ENCODE measurements at regions not wholly inside any gene's neighbourhood (a gene's known extent, or its start where the extent isn't known, plus 50 kb on each side); places are given as distances from the start of the nearest gene placed in this dataset.

GRCh38 chr13:47478985-47479384, 522.1 kb downstream of the SUCLA2 start:
- Histone ChIP-seq H3K27ac (ENCODE audit: low read depth, low read length) (no peak overlapping the region), H3K4me3 (ENCODE audit: insufficient read depth, low read length, poor library complexity, severe bottlenecking) (no peak overlapping the region), H3K9ac (ENCODE audit: low read length) (no peak overlapping the region), H3K79me2 (ENCODE audit: insufficient read depth, low read length) (no peaks in the 10 kb centered on the region), H4K20me1 (ENCODE audit: low read depth, low read length) (no peaks in the 10 kb centered on the region), H2AFZ (ENCODE audit: low read depth, low read length, severe bottlenecking) (no peak overlapping the region), H3K9me3 (ENCODE audit: insufficient read depth, low read length) (no peaks in the 10 kb centered on the region), H3K27me3 (ENCODE audit: low read length) (no peaks in the 10 kb centered on the region), H3K4me2 (ENCODE audit: low read depth, low read length, poor library complexity, severe bottlenecking) (no peak overlapping the region), H3K36me3 (ENCODE audit: low read length) (no peaks in the 10 kb centered on the region), H3K9me2 (replicated peaks; ENCODE audit: insufficient read depth, low read length) (no peaks in the 10 kb centered on the region), H3F3A (ENCODE audit: insufficient read depth) (no peaks in the 10 kb centered on the region)
- no peak for TF ChIP-seq CTCF (IDR thresholded peaks at IDR 0.05; ENCODE audit: insufficient read depth, low read length, poor library complexity, severe bottlenecking)
- TF ChIP-seq EZH2phosphoT487 (conservative IDR thresholded peaks at IDR 0.05; ENCODE audit: low read length), result no peak

GRCh38 chr13:47475441-47475948, 525.6 kb downstream of the SUCLA2 start:
- Histone ChIP-seq H3K9me3 (ENCODE audit: insufficient read depth, low read length) (no peaks in the 10 kb centered on the region), H3K79me2 (ENCODE audit: insufficient read depth, low read length) (no peaks in the 10 kb centered on the region), H3K36me3 (ENCODE audit: low read length) (no peaks in the 10 kb centered on the region), H3K27me3 (ENCODE audit: low read length) (no peaks in the 10 kb centered on the region), H3K4me2 (ENCODE audit: low read depth, low read length, poor library complexity, severe bottlenecking) (no peak overlapping the region), H3K27ac (ENCODE audit: low read depth, low read length) (no peak overlapping the region), H3K4me3 (ENCODE audit: insufficient read depth, low read length, poor library complexity, severe bottlenecking) (no peak overlapping the region), H3F3A (ENCODE audit: insufficient read depth) (no peaks in the 10 kb centered on the region), H4K20me1 (ENCODE audit: low read depth, low read length) (no peaks in the 10 kb centered on the region), H3K9ac (ENCODE audit: low read length) (no peak overlapping the region), H2AFZ (ENCODE audit: low read depth, low read length, severe bottlenecking) (no peak overlapping the region), H3K9me2 (replicated peaks; ENCODE audit: insufficient read depth, low read length) (no peaks in the 10 kb centered on the region)
- TF ChIP-seq CTCF (IDR thresholded peaks at IDR 0.05; ENCODE audit: insufficient read depth, low read length, poor library complexity, severe bottlenecking) (no peak), EZH2phosphoT487 (conservative IDR thresholded peaks at IDR 0.05; ENCODE audit: low read length) (no peak)

- no peaks in the 10 kb centered on the region for H3K9me2 ChIP-seq (replicated peaks; ENCODE audit: insufficient read depth, low read length)
Measured at GRCh38 chr13:47474839-47475238, 526.2 kb downstream of the SUCLA2 start.

More at GRCh38 chr13:47474839-47475238, 526.2 kb downstream of the SUCLA2 start:
- no peaks in the 10 kb centered on the region for H3F3A ChIP-seq (ENCODE audit: insufficient read depth)
- no peak overlapping the region for H3K9ac ChIP-seq (ENCODE audit: low read length)
- TF ChIP-seq EZH2phosphoT487 (conservative IDR thresholded peaks at IDR 0.05; ENCODE audit: low read length), result no peak
- TF ChIP-seq CTCF (IDR thresholded peaks at IDR 0.05; ENCODE audit: insufficient read depth, low read length, poor library complexity, severe bottlenecking), result no peak
- H3K27ac ChIP-seq (ENCODE audit: low read depth, low read length), result no peak overlapping the region
- H3K27me3 ChIP-seq (ENCODE audit: low read length), result no peaks in the 10 kb centered on the region
- H3K9me3 ChIP-seq (ENCODE audit: insufficient read depth, low read length), result no peaks in the 10 kb centered on the region
- no peaks in the 10 kb centered on the region for H4K20me1 ChIP-seq (ENCODE audit: low read depth, low read length)
- no peaks in the 10 kb centered on the region for H3K79me2 ChIP-seq (ENCODE audit: insufficient read depth, low read length)
- H2AFZ ChIP-seq (ENCODE audit: low read depth, low read length, severe bottlenecking), result no peak overlapping the region
- H3K4me2 ChIP-seq (ENCODE audit: low read depth, low read length, poor library complexity, severe bottlenecking), result no peak overlapping the region
- H3K36me3 ChIP-seq (ENCODE audit: low read length), result no peaks in the 10 kb centered on the region
- no peak overlapping the region for H3K4me3 ChIP-seq (ENCODE audit: insufficient read depth, low read length, poor library complexity, severe bottlenecking)
